ENCODE measurements at regions not wholly inside any gene's neighbourhood (a gene's known extent, or its start where the extent isn't known, plus 50 kb on each side); places are given as distances from the start of the nearest gene placed in this dataset.

GRCh38 chr17:54256401-54256929 lies 433.7 kb downstream of the KIF2B start:
- no peak overlapping the region for H3K27ac Mint-ChIP-seq (ENCODE audit: unreplicated experiment)
- H3K4me1 Mint-ChIP-seq (ENCODE audit: unreplicated experiment) = no peaks in the 10 kb centered on the region
- H3K9me3 Mint-ChIP-seq (ENCODE audit: unreplicated experiment) = no peaks in the 10 kb centered on the region
- no peaks in the 10 kb centered on the region for H3K27me3 Mint-ChIP-seq (ENCODE audit: unreplicated experiment)
- no peak for DNase-seq (ENCODE audit: low spot score)
- no peaks in the 10 kb centered on the region for H3K36me3 Mint-ChIP-seq (ENCODE audit: low read depth, unreplicated experiment)
- TF ChIP-seq CTCF (IDR thresholded peaks at IDR 0.05; ENCODE audit: unreplicated experiment) = no peak
- no peak overlapping the region for H3K4me3 Mint-ChIP-seq (ENCODE audit: unreplicated experiment)

GRCh38 chr17:54257440-54257839 lies 434.7 kb downstream of the KIF2B start:
- no peaks in the 10 kb centered on the region for H3K9me3 Mint-ChIP-seq (ENCODE audit: unreplicated experiment)
- no peak for TF ChIP-seq CTCF (IDR thresholded peaks at IDR 0.05; ENCODE audit: unreplicated experiment)
- H3K27me3 Mint-ChIP-seq (ENCODE audit: unreplicated experiment) = no peaks in the 10 kb centered on the region
- H3K4me1 Mint-ChIP-seq (ENCODE audit: unreplicated experiment) = no peaks in the 10 kb centered on the region
- no peaks in the 10 kb centered on the region for H3K36me3 Mint-ChIP-seq (ENCODE audit: low read depth, unreplicated experiment)
- DNase-seq (ENCODE audit: low spot score) = no peak
- H3K4me3 Mint-ChIP-seq (ENCODE audit: unreplicated experiment) = no peak overlapping the region
- no peak overlapping the region for H3K27ac Mint-ChIP-seq (ENCODE audit: unreplicated experiment)

DNA sequence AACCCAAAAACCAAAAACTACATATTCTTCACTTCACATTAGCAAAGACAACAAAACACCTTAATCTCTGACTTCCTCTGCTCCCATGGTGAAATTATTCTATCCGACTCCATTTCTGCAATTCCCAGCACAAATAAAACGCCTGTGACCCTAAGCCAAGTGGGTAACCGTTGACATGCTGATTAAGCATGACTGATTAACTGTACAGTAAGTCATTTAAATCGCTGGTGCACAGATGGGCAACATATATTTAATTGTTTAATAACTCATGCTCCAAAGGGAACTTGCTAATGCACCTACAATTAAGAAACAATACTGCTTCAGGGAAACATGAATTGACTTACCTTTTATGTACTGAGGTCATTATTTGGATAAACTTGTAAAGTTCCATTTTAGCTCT lies 436.7 kb downstream of the KIF2B start:
- H3K36me3 Mint-ChIP-seq (ENCODE audit: low read depth, unreplicated experiment) = no peaks in the 10 kb centered on the region
- no peaks in the 10 kb centered on the region for H3K9me3 Mint-ChIP-seq (ENCODE audit: unreplicated experiment)
- H3K27ac Mint-ChIP-seq (ENCODE audit: unreplicated experiment) = no peak overlapping the region
- H3K4me3 Mint-ChIP-seq (ENCODE audit: unreplicated experiment) = no peak overlapping the region
- H3K4me1 Mint-ChIP-seq (ENCODE audit: unreplicated experiment) = no peaks in the 10 kb centered on the region
- no peak for DNase-seq (ENCODE audit: low spot score)
- no peak for TF ChIP-seq CTCF (IDR thresholded peaks at IDR 0.05; ENCODE audit: unreplicated experiment)
- H3K27me3 Mint-ChIP-seq (ENCODE audit: unreplicated experiment) = no peaks in the 10 kb centered on the region

GRCh38 chr17:54261465-54261864 lies 438.7 kb downstream of the KIF2B start:
- Mint-ChIP-seq H3K4me3 (ENCODE audit: unreplicated experiment) (no peak overlapping the region), H3K27ac (ENCODE audit: unreplicated experiment) (no peak overlapping the region), H3K9me3 (ENCODE audit: unreplicated experiment) (no peaks in the 10 kb centered on the region), H3K4me1 (ENCODE audit: unreplicated experiment) (no peaks in the 10 kb centered on the region), H3K27me3 (ENCODE audit: unreplicated experiment) (no peaks in the 10 kb centered on the region), H3K36me3 (ENCODE audit: low read depth, unreplicated experiment) (no peaks in the 10 kb centered on the region)
- no peak for TF ChIP-seq CTCF (IDR thresholded peaks at IDR 0.05; ENCODE audit: unreplicated experiment)
- DNase-seq (ENCODE audit: low spot score) = no peak

GRCh38 chr17:54269881-54270280 lies 447.2 kb downstream of the KIF2B start:
- DNase-seq (ENCODE audit: low spot score) = no peak
- no peaks in the 10 kb centered on the region for H3K9me3 Mint-ChIP-seq (ENCODE audit: unreplicated experiment)
- H3K4me1 Mint-ChIP-seq (ENCODE audit: unreplicated experiment) = no peaks in the 10 kb centered on the region
- no peaks in the 10 kb centered on the region for H3K36me3 Mint-ChIP-seq (ENCODE audit: low read depth, unreplicated experiment)
- no peak overlapping the region for H3K27ac Mint-ChIP-seq (ENCODE audit: unreplicated experiment)
- no peak for TF ChIP-seq CTCF (IDR thresholded peaks at IDR 0.05; ENCODE audit: unreplicated experiment)
- H3K4me3 Mint-ChIP-seq (ENCODE audit: unreplicated experiment) = no peak overlapping the region
- no peaks in the 10 kb centered on the region for H3K27me3 Mint-ChIP-seq (ENCODE audit: unreplicated experiment)

Data from endothelial cell (in vitro differentiated cells).